Putamen (tissue), 1 donor: ENCODE measurements at regions not wholly inside any gene's neighbourhood (a gene's known extent, or its start where the extent isn't known, plus 50 kb on each side); places are given as distances from the start of the nearest gene placed in this dataset.
"Not testable (repeated sequence)": the region's sequence is repeated elsewhere in the genome, so short reads cannot be mapped to it uniquely, and the experiment has no call there.

ENCODE experiments used
- DNase-seq: peaks from one replicate; pipeline ENCODE4 v3.0.0-alpha.2; 2016; ENCODE audit warnings: low spot score

GRCh38 chr5:126677121-126677520 is 76.4 kb downstream of the PHAX start:
- DNase-seq: no peak

GRCh38 chr5:126680191-126680817 is 79.6 kb downstream of the PHAX start:
- DNase-seq: no peak

DNA sequence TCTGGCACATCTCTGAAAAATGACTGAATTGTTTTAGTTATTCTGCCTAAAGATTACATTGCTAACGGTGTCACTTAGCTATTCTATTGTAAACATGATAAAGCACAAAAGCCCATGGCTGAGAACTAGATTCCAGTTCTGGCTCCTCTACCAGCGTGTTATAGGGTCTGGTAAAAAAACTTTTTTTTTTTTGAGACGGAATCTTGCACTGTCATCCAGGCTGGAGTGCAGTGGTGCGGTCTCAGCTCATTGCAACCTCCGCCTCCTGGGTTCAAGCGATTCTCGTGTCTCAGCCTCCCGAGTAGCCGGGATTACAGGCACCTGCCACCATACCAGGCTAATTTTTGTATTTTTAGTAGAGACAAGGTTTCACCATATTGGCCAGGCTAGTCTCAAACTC is 80.6 kb downstream of the PHAX start:
- DNase-seq: not testable (repeated sequence)

DNA sequence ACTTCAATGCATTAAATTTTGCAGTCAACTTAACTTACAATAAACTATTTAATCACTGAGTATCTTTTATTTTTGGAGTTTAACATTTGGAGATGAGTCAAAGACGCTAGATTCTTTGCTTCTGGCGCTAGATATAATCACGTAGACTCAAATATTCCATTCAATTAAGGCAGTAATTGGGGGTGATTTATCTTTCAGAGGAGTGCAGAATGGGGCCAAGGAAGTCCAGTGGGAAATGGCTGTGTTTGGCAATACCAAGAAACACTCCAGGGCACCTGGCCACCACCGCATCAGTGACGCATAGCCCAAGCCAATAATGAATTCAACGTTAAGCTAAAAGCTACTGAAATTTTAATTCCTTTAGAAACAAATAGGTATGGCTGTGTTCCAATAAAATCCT is 81.2 kb downstream of the PHAX start:
- no peak for DNase-seq

DNA sequence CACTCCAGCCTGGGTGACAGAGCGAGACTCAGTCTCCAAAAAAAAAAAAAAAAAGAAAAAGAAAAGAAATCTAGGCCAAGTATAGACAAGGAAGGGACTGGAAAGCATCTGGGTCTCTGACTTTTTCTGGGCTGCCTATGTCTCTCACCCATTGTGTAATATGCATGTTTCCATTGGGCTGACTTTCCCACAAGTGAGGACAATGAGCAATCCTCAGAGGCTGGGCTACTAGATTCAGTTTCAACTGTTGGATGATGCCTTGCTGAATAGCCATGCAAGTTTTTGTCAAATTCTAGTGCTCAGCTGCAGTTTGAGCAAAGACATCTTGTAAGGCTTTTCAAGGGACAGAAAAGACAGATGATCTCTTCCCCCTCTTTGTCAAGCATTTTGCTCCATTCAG is 82.1 kb downstream of the PHAX start:
- DNase-seq: no peak

DNA sequence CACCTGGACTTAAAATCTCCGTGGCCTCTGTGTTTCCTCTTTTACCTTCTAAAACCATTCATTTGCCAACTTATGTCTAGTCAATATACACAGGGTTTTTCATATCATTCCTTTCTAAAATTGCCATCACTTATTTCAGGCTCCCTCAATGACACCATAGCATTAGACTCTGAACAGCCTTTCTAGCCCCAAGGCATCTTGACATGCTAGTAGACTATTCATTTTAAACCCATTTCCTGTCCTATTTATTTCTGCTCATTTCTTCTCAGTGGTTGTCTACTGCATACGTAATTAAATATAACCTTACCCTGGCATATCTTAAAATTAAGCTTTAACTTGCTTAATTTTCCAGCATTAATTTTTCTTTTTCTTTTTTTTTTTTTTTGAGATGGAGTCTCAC is 83.2 kb downstream of the PHAX start:
- no peak for DNase-seq

- DNase-seq: not testable (repeated sequence)
Observed at GRCh38 chr5:126684656-126685442, 84.1 kb downstream of the PHAX start.

GRCh38 chr5:126686451-126687126 is 85.8 kb downstream of the PHAX start:
- no peak for DNase-seq

- DNase-seq: no peak
Observed at GRCh38 chr5:126692971-126693370, 84.0 kb upstream of the LMNB1 start.

GRCh38 chr5:126693806-126694205 is 83.1 kb upstream of the LMNB1 start:
- DNase-seq: no peak

DNA sequence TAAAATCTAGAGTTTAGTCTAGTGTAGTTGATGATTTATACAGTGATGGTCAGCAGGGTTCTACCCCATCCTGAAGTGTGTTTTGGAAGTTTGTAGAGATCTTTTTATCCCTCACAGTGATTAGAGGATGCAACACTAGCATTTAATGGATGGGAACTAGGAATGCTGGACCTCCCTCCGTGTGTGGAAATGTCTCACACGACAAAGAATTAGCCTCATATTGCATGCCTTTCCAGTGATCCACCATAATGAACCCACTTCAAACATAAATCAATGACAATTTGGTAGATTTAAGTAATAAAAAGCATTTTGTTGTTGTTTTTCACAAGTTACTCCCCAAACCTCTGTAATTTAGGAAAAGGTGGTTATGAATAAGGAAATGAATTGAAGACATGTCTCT is 82.5 kb upstream of the LMNB1 start:
- no peak for DNase-seq

GRCh38 chr5:126695091-126695490 is 81.8 kb upstream of the LMNB1 start:
- DNase-seq: peak; percentile 5

GRCh38 chr5:126707080-126707479 is 69.9 kb upstream of the LMNB1 start:
- DNase-seq: no peak

DNA sequence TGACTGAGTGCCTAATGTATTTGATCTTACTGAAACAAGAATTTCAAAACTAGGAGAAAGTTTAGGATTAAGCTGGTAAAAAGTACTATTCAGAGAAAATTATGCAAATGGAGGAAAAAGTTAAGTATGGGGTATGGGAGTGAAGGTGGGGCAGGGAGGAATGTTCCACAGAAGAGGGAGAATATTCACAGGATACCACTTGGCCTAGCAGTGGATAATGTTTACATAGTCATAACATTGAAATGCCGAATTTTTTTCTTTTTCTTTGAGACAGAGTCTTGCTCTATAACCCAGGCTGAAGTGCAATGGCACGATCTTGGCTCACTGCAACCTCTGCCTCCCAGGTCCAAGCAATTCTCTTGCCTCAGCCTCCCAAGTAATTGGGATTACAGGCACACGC is 61.2 kb upstream of the LMNB1 start:
- DNase-seq: no peak

- no peak for DNase-seq
Observed at GRCh38 chr5:126716861-126717260, 60.1 kb upstream of the LMNB1 start.

DNA sequence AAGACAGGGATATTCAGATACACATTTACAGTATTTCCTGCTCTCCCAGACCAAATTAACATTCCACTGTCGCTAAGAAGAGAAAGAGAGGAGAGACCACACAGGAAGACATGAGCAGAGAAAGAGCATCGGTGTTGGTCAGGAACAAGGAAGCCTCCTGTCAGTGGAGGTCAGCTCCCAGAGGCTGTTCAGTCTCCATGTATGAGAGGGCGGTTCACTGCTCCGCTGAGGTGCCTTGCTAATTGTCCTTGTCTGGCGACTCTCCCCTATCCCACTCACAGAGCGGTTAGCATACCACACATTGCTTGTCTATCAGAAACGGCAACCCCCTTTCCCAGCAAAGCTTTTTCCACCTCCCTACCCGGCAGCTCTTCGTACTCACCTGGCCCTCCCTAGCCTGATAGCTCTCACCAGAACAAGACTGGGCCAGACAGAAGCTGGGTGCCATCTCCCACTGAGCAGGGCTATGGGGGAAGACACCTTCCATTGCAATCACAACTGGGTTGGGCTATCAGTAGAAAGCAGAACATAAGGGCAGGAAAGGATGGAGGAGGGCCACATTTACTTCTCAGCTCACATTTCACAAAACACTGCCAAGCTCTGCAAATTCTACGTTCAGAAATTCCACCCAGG is 58.6 kb upstream of the LMNB1 start:
- DNase-seq: no peak

GRCh38 chr5:126720369-126720768 is 56.6 kb upstream of the LMNB1 start:
- DNase-seq: no peak

DNA sequence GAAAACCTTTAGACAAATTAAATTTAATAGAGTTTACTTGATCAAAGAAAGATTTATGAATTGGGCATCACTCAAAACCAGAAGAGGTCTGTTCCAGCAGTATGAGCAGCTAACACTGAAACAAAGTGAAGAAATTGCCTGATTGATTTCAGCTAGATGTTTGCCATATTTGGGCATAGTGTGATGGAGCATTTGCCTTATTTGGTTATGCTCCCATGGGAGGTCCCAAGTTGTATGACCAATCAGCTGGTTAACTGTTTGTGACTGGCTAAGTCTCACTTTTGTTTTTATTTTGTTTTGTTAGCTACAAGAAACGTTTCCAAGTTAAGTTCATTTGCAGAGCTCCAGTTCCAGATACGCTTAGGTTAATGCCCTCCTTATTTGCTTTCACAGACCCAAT is 53.3 kb upstream of the LMNB1 start:
- DNase-seq: no peak
